ENCODE measurements at regions not wholly inside any gene's neighbourhood (a gene's known extent, or its start where the extent isn't known, plus 50 kb on each side); places are given as distances from the start of the nearest gene placed in this dataset.

GRCh38 chr15:29558261-29558660 lies 264.0 kb downstream of the TJP1 start:
- no peaks in the 10 kb centered on the region for H3K9me3 ChIP-seq (ENCODE audit: insufficient read depth in 2 of 2, low read depth in 1 of 2, low read length in 1 of 2)
- no peak for FAIRE-seq
- TF ChIP-seq SP1 (IDR thresholded peaks at IDR 0.05; ENCODE audit: low read depth, low read length): no peak
- TF ChIP-seq PHF8 (conservative IDR thresholded peaks at IDR 0.05; ENCODE audit: low read depth, low read length): no peak
- no peak for TF ChIP-seq ATF2 (IDR thresholded peaks at IDR 0.05; ENCODE audit: low read length)
- TF ChIP-seq NANOG (IDR thresholded peaks at IDR 0.05; ENCODE audit: insufficient read depth, low read depth, low read length, poor library complexity, severe bottlenecking): no peak
- TF ChIP-seq SIN3A (conservative IDR thresholded peaks at IDR 0.05 in 1 of 2, IDR thresholded peaks at IDR 0.05 in 1 of 2; ENCODE audit: low read depth in 1 of 2, low read length in 2 of 2): no peak
- TF ChIP-seq MAFK (IDR thresholded peaks at IDR 0.05; ENCODE audit: low read depth, low read length): no peak
- no peak for TF ChIP-seq YY1 (IDR thresholded peaks at IDR 0.05; ENCODE audit: low read depth, low read length)
- no peak for TF ChIP-seq EZH2 (IDR thresholded peaks at IDR 0.05; ENCODE audit: low read depth, low read length, severe bottlenecking)
- TF ChIP-seq E2F6 (IDR thresholded peaks at IDR 0.05): no peak
- TF ChIP-seq CTBP2 (IDR thresholded peaks at IDR 0.05; ENCODE audit: borderline replicate concordance, insufficient read depth, insufficient read length, low read length): no peak
- TF ChIP-seq TBP (IDR thresholded peaks at IDR 0.05; ENCODE audit: low read depth, low read length): no peak
- TF ChIP-seq SIX5 (IDR thresholded peaks at IDR 0.05; ENCODE audit: low read depth, low read length): no peak

More at GRCh38 chr15:29558261-29558660, 264.0 kb downstream of the TJP1 start:
- Histone ChIP-seq H2BK12ac (ENCODE audit: low read depth, low read length) (no peak overlapping the region), H3K79me1 (ENCODE audit: low read depth, low read length) (no peaks in the 10 kb centered on the region), H2BK20ac (ENCODE audit: low read length) (no peak overlapping the region), H4K8ac (ENCODE audit: extremely low read depth, insufficient read depth, low read length) (no peak overlapping the region), H3K36me3 (ENCODE audit: control insufficient read depth in 2 of 4, insufficient read depth in 4 of 4, low read length in 3 of 4) (no peaks in the 10 kb centered on the region), H3K56ac (replicated peaks; ENCODE audit: insufficient read length, low read depth, low read length) (no peak overlapping the region), H3K23ac (ENCODE audit: insufficient read length) (no peak overlapping the region), H4K91ac (replicated peaks; ENCODE audit: insufficient read length, low read length) (no peak overlapping the region), H3K14ac (ENCODE audit: insufficient read length) (no peak overlapping the region), H3K4me3 (ENCODE audit: extremely low read depth in 1 of 4, insufficient read depth in 2 of 4, low read depth in 3 of 4, low read length in 4 of 4) (no peak overlapping the region), H3K4me2 (ENCODE audit: insufficient read depth in 1 of 2, low read depth in 2 of 2, low read length in 2 of 2) (no peak overlapping the region), H3K9ac (replicated peaks in 1 of 4; ENCODE audit: extremely low read depth in 1 of 4, low read depth in 3 of 4, low read length in 3 of 4) (no peak overlapping the region), H3K27me3 (replicated peaks in 1 of 4; ENCODE audit: control insufficient read depth in 3 of 4, extremely low read depth in 1 of 4, insufficient read depth in 3 of 4, low read length in 3 of 4) (no peaks in the 10 kb centered on the region), H3K27ac (ENCODE audit: low read depth, low read length) (no peak overlapping the region), H3K4ac (replicated peaks; ENCODE audit: insufficient read length, low read depth, low read length) (no peak overlapping the region), H3K4me1 (replicated peaks in 1 of 4; ENCODE audit: control insufficient read depth in 3 of 4, insufficient read depth in 4 of 4, low read length in 3 of 4) (no peaks in the 10 kb centered on the region; a peak in 1 of 7 replicates), H3K79me2 (ENCODE audit: control insufficient read depth in 1 of 2, insufficient read depth in 2 of 2, low read length in 2 of 2) (no peaks in the 10 kb centered on the region; a peak in 1 of 4 replicates), H2BK5ac (ENCODE audit: low read depth, low read length) (no peak overlapping the region), H2AK5ac (ENCODE audit: low read depth, low read length) (no peak overlapping the region), H4K20me1 (replicated peaks in 1 of 2; ENCODE audit: control insufficient read depth in 1 of 2, insufficient read depth in 2 of 2, low read length in 2 of 2) (peaks cover 0 to 3% of the 10 kb centered on the region in 2 experiments), H3K23me2 (ENCODE audit: low read depth, low read length) (no peaks in the 10 kb centered on the region; the same call in 1 of the 2 replicates), H2AFZ (ENCODE audit: low read length) (no peak overlapping the region), H4K5ac (ENCODE audit: insufficient read length, low read depth, low read length) (no peak overlapping the region), H2BK15ac (ENCODE audit: low read length) (no peak overlapping the region), H3K18ac (ENCODE audit: extremely low read depth, low read length) (no peak overlapping the region), H2BK120ac (replicated peaks; ENCODE audit: low read depth, low read length) (no peak overlapping the region)
- DNase-seq (ENCODE audit: low read depth in 1 of 2, low spot score in 2 of 2): no peak
- POLR2A ChIA-PET (ENCODE audit: partially characterized antibody): no interaction called here
- CTCF ChIA-PET (ENCODE audit: partially characterized antibody): no interaction called here
- WGBS, 2 experiments (ENCODE audit: extremely low coverage in 1 of 2, insufficient coverage in 1 of 2, insufficient read length in 1 of 2, insufficient replicate concordance in 2 of 2, low coverage in 1 of 2, low lambda C conversion rate in 2 of 2, missing lambda C conversion rate in 1 of 2): 100% methylated on average over 3 of the region's 9 CpGs; no CpG with 5 or more reads in 1 of the 2 experiments

Data from H1 (cell line).